Gastrocnemius medialis (tissue), 4 donors: ENCODE measurements at regions not wholly inside any gene's neighbourhood (a gene's known extent, or its start where the extent isn't known, plus 50 kb on each side); places are given as distances from the start of the nearest gene placed in this dataset.

ENCODE experiments used
- POLR2A ChIP-seq, 2 donors: fragments of 450-650 bp; IDR thresholded peaks; one replicate each; pipeline ENCODE4 v1.6.1; 2017; ENCODE audit warnings: antibody characterized with exemption in 2 of 2, mild to moderate bottlenecking in 2 of 2, moderate library complexity in 2 of 2
- TF ChIP-seq, protein P1 (sequence below), 5 experiments: fragments of 450-650 bp in 3 of 5; fragments of 200-600 bp in 2 of 5; sonication (generic) in 2 of 5; IDR thresholded peaks in 4 of 5; conservative IDR thresholded peaks in 1 of 5; 1 replicate in 4 of 5; 2 replicates in 1 of 5; pipeline ENCODE4 v1.5.1; 2016 to 2019; ENCODE audit warnings: antibody characterized with exemption in 5 of 5, mild to moderate bottlenecking in 3 of 5, moderate library complexity in 3 of 5

DNA sequence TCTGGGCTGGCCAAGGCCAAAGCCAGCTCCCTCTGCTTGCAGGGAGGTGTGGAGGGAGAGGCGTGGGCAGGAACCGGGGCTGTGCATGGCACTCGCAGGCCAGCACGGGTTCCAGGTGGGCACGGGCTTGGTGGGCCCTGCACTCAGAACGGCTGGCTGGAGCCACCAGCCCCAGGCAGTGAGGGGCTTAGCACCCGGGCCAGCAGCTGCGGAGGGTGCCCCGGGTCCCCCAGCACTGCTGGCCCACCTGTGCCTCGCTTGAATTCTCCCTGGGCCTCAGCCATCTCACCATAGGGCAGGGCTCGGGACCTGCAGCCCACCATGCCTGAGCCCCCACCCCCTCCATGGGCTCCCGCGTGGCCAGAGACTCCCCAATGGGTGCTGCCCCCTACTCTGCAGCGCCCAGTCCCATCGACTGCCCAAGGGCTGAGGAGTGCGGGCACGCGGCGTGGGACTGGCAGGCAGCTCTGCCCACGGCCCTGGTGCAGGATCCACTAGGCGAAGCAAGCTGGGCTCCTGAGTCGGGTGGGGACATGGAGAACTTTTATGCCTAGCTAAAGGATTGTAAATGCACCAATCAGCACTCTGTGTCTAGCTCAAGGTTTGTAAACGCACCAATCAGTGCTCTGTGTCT is 193.9 kb downstream of the LARP7 start:
- TF ChIP-seq, protein P1, sequence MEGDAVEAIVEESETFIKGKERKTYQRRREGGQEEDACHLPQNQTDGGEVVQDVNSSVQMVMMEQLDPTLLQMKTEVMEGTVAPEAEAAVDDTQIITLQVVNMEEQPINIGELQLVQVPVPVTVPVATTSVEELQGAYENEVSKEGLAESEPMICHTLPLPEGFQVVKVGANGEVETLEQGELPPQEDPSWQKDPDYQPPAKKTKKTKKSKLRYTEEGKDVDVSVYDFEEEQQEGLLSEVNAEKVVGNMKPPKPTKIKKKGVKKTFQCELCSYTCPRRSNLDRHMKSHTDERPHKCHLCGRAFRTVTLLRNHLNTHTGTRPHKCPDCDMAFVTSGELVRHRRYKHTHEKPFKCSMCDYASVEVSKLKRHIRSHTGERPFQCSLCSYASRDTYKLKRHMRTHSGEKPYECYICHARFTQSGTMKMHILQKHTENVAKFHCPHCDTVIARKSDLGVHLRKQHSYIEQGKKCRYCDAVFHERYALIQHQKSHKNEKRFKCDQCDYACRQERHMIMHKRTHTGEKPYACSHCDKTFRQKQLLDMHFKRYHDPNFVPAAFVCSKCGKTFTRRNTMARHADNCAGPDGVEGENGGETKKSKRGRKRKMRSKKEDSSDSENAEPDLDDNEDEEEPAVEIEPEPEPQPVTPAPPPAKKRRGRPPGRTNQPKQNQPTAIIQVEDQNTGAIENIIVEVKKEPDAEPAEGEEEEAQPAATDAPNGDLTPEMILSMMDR (IDR thresholded peaks at IDR 0.05 in 4 of 5, conservative IDR thresholded peaks at IDR 0.05 in 1 of 5), result no peak
- no peak for TF ChIP-seq POLR2A (IDR thresholded peaks at IDR 0.05)
